HG03280 (cell line): ENCODE measurements at regions not wholly inside any gene's neighbourhood (a gene's known extent, or its start where the extent isn't known, plus 50 kb on each side); places are given as distances from the start of the nearest gene placed in this dataset.

Experiments used
- ATAC-seq: cut with Tn5 transposase; IDR thresholded peaks from one replicate; pipeline ENCODE4 v1.9.1; 2021; ENCODE audit warnings: mild to moderate bottlenecking, moderate library complexity; ENCODE audit not compliant: unreplicated experiment

- no peak for ATAC-seq
Measured at GRCh38 chr4:180790471-180790870, 1452.7 kb upstream of the TENM3 start.

DNA sequence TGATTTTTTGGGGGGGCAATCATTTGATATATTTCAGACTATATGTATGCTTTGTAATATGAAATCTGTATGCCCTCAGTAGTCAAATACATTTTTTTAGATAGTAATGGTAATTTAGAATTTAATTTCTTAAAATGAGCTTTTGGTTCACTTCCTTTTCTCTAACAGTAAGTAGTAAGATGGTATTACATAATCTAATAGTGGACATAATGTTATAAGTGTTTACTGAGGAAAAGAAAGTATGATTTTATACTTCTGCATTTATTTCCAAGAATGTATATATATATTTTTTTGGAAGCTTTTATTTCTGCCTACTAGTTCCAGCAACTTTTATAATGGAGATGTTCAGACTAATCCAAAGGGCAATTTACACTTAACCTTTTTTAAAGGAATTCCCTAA lies 1450.7 kb upstream of the TENM3 start:
- no peak for ATAC-seq

- ATAC-seq = no peak
Measured at GRCh38 chr4:180794333-180794732, 1448.9 kb upstream of the TENM3 start.

DNA sequence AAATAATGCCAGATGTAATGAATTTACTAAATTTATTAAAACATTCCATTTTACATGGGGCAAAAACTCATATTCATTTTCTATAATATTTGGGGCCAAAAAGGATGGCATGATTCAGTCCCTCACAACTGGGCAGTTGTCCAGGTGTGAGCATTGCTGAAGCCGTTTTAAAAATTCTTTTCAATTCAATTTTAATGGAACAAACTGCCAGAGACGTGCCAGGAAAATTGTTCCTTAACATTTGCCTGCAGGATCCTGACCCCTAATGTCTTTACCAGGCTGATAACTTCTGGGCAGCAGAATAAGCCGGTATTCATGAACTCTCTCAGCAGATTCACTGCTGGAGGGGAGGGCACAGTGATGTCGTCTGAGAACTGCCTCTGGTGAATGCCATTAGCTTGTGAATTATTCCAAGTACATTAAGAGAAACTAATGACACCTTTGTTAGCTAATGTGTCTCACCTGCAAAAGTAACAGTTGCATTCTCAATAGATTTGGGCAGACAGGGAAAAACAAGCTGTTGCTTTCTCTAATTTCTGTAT lies 1445.1 kb upstream of the TENM3 start:
- ATAC-seq = no peak

DNA sequence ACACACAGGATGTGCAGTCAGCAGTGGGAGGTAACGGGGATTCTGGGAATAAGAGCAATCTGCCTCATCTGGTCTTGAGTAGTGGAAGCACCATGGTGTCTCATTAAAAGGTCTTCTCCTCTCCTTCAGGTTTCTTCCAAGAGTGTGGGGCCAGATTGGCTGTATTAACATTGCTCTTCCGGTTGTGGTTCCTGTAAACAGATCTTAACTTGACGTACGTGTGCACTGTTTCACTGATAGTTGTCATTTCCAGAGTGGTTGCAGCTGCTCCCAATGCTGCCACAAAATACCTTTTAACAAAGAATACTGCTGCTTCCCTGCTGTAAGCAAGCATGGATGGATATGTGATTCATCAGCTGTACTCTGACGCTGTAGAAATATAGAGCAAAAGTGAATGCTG lies 1443.4 kb upstream of the TENM3 start:
- ATAC-seq = no peak

- no peak for ATAC-seq
Measured at GRCh38 chr4:180805101-180805500, 1438.1 kb upstream of the TENM3 start.

DNA sequence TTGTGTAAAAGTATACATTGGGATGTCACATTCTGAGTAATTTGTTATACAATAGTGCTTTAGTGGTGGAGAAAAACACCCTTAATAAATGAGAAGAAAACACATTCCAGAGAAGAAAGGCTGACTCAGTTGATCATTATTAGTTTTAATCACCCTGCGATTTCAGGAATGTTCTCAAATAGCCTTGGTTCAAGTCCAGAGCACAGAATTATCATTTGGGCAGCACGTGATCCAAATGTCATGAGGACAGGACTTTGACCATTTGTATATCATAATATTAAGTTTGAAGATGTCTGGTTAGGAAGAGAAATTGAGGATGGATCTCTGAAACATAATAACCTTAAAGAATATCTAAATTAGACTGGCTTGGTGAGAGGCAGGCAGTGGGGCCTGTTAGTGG lies 1434.3 kb upstream of the TENM3 start:
- ATAC-seq = no peak

- no peak for ATAC-seq
Measured at GRCh38 chr4:180809439-180809838, 1433.8 kb upstream of the TENM3 start.

DNA sequence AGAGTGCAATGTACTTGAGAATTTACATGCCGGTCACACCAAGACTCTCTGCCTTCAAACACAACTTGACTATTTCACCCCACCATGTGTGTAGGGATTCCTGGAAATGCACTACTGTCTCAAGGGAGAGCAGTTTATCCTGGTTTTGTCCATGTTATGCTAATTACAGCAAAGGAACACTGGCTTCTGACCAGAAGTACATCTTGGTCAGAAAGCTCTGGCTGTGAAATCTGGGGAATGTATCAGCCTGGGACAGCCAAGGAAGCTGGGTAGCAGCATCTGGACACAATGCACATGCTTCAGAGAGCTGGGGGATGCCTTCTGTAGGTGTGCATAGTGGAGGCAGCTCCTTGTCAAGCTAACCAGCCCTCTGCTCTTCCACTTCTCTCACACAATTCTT lies 1432.6 kb upstream of the TENM3 start:
- no peak for ATAC-seq

DNA sequence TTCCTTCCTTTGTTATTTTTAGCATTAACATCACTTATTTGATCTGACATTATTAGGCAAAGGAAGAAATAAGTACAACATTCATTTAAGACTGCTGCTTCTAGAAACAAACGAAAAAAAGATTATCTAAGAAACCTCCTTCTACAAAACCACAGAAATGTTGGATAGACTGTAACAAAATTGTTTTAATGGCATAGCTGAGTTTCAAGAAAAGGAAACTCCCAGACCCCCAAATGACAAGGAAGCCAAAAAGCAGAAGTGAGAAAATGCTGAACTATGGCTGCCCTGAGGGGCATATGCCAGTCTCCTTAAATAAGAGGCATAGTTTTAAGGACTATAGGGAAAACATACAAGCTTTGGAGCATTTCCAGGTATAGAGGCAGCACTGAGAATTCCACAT lies 1431.6 kb upstream of the TENM3 start:
- no peak for ATAC-seq

GRCh38 chr4:180812783-180813182 lies 1430.4 kb upstream of the TENM3 start:
- ATAC-seq = no peak

DNA sequence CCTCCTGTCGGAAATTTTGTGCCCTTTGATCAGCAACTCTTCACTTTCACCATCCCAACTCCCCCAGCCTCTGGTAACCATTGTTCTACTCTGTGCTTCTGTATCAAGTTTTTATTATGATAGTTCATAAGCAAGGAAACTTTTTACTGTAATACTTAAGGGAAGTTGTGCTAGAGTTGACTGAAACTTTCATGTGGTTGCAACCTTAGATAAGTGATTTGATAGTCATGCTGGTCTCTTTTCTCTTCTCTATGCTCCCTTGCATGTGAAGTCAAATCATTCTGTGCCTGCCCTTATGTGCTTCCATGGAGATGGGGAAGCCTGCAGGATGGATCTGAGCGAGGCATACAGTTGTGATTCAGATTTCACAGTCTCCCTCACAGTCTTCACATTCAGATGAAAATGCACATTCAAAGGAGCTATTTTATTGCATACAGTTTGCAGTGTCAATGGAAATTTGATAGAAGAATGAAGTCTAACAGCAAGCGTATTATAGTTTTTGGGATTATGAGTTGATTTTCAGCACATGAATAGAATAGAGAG lies 1428.3 kb upstream of the TENM3 start:
- no peak for ATAC-seq

- ATAC-seq = no peak
Measured at GRCh38 chr4:180817529-180817928, 1425.7 kb upstream of the TENM3 start.

DNA sequence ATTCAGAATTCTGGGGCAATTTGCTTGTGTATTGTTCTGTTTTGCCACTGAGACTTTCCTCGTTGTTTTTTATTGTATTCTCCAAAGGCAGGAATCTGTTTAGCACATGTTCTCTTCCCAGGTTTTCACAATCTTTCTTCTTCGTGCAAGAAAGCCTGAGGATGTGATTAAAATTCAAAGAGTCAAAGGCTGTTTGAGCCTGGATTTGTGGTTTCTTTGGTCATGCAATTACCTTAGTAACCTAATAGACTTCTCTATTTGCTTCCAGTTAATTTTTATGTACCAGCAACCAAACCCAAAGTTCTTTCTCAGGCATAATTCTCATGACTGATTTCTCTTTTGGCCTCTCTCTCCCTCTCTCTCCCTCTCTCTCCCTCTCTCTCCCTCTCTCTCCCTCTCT lies 1420.1 kb upstream of the TENM3 start:
- ATAC-seq = no peak

DNA sequence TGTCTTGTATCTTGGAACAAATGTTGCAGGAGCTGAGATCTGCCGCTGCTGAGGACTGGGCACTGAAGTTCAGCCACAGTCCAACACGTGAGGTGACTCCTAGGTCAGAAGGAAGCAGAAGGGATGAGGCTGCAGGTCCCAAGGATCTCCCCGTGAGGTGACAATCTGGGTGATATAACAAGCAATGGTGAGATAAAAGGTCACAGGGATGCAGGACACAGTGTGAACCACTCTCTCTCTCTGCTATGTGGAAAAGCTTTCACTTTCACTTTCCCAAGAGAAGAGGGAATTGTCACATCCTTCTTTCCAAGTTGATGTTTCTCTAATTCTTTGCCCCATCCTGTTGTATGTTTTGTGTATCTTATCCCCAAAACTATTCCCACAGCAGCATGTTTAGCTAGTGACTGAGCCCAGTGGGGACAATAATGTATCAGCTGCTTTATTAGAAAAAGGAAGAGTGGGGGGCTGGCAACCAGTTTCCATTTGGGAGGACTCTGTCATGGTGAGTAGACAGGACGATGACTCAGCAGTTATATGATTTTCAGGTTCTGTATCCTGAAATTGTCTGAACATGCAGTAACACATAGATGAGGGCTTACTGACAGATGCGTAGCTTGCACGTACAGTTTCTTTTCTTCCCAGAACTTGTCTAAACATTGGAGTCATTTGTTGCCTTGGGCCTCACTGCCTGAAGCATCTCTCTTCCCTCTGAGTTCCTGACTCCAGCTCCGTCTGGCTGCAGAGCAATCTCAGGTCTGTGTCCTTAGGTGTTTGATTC lies 1415.8 kb upstream of the TENM3 start:
- ATAC-seq = no peak

DNA sequence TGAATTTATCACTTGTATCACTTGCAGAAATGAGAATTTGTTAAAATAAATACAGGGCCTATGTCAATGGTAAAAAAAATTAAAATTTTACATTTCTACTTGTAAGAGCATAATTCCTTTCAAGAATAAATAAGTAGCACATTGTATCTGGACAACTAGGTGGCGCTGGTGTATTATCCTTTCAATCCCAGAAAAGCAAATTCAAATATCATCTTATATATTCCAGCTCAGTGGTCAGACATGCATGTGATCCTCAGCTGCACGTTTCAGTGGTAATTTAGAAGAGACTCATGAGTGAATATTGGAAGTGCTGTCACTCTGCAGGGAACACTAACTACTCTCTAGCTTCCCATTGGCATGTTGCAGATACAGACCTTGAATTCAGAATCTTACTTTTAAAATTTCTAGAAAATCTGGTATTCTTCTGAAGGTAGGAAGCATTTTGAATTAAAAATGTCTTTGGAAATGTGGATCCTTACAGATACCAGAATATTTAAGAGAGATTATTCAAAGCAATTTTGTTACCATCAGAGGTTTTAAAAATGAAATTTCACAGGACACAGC lies 1414.7 kb upstream of the TENM3 start:
- no peak for ATAC-seq

GRCh38 chr4:180832073-180832472 lies 1411.1 kb upstream of the TENM3 start:
- no peak for ATAC-seq

DNA sequence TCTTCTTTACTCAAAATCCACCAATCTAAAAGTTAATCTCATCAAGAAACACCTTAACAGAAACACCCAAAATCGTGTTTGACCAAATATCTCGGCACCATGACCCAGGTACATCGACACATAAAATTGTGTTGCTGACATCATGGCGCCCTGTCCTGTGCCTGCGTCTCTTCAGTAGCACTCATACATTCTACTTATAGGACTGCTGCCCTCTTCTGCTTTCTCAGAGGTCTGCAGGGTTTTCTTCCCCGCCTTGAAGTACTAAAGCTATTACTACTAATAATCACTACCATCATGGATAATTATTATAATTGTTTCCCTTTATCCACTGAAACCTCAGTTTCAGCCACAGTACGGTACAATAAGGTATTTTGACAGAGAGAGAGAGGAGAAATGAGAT lies 1403.1 kb upstream of the TENM3 start:
- ATAC-seq = no peak

GRCh38 chr4:180850318-180850940 lies 1392.8 kb upstream of the TENM3 start:
- ATAC-seq = no peak

GRCh38 chr4:180852738-180853137 lies 1390.5 kb upstream of the TENM3 start:
- no peak for ATAC-seq

- no peak for ATAC-seq
Measured at GRCh38 chr4:180855184-180855583, 1388.0 kb upstream of the TENM3 start.
